22Rv1 (cell line): ENCODE measurements at regions not wholly inside any gene's neighbourhood (a gene's known extent, or its start where the extent isn't known, plus 50 kb on each side); places are given as distances from the start of the nearest gene placed in this dataset.

Source experiments
- ZFX ChIP-seq: fragments of 450-650 bp; IDR thresholded peaks from 2 replicates; pipeline ENCODE4 v1.6.1; 2017; ENCODE audit warnings: antibody characterized with exemption, borderline replicate concordance
- TF ChIP-seq, protein P1 (sequence below): fragments of 450-650 bp; IDR thresholded peaks from 2 replicates; pipeline ENCODE4 v1.5.1; 2017; ENCODE audit warnings: mild to moderate bottlenecking

DNA sequence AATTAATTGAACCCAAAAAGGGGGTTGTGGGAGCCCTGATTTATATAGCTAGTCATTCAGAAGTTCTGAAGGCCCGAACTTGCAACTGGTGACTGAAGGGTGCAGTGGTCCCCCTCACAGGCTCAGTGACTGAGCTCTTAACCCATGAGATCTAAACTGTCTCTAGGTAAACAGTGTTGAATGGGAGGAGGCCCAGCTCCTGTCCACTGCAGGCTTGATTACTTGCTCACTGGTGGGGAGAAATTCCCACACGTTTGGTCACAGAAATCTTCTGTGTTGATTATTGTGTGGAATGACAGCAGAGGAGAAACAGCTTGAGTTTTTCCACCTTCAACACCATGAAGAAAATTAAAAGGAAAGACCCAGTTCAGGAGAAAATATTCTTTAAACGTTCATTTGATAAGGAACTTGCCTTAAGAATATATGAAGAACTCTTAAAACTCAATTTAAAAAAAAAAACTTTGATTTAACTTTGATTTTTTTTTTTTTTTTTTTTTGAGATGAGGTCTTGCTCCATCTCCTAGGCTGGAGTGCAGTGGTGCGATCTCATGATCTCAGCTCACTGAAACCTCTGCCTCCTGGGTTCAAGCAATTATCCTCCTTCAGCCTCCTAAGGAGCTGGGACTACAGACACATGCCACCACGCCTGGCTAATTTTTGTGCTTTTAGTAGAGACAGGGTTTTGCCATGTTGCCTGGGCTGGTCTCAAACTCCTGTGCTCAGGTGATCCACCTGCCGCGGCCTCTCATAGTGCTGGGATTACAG is 249.3 kb downstream of the UQCRFS1 start:
- TF ChIP-seq, protein P1, sequence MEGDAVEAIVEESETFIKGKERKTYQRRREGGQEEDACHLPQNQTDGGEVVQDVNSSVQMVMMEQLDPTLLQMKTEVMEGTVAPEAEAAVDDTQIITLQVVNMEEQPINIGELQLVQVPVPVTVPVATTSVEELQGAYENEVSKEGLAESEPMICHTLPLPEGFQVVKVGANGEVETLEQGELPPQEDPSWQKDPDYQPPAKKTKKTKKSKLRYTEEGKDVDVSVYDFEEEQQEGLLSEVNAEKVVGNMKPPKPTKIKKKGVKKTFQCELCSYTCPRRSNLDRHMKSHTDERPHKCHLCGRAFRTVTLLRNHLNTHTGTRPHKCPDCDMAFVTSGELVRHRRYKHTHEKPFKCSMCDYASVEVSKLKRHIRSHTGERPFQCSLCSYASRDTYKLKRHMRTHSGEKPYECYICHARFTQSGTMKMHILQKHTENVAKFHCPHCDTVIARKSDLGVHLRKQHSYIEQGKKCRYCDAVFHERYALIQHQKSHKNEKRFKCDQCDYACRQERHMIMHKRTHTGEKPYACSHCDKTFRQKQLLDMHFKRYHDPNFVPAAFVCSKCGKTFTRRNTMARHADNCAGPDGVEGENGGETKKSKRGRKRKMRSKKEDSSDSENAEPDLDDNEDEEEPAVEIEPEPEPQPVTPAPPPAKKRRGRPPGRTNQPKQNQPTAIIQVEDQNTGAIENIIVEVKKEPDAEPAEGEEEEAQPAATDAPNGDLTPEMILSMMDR, result no peak
- TF ChIP-seq ZFX, result no peak
